Astrocyte of the cerebellum (primary cell): ENCODE measurements at regions not wholly inside any gene's neighbourhood (a gene's known extent, or its start where the extent isn't known, plus 50 kb on each side); places are given as distances from the start of the nearest gene placed in this dataset.
"Not testable (repeated sequence)": the region's sequence is repeated elsewhere in the genome, so short reads cannot be mapped to it uniquely, and the experiment has no call there.

Source experiments
- DNase-seq: peaks from one replicate; pipeline ENCODE4 v3.0.0-alpha.2; 2011; ENCODE audit warnings: low read depth
- H3K4me3 ChIP-seq: 2 replicates; pipeline ENCODE4 v1.5.1; 2011; ENCODE audit warnings: mild to moderate bottlenecking, low read depth, low read length, moderate library complexity
- CTCF ChIP-seq: IDR thresholded peaks from 2 replicates; pipeline ENCODE4 v1.5.1; 2012; ENCODE audit warnings: low read length, low read depth, moderate library complexity, mild to moderate bottlenecking; ENCODE audit errors: missing control alignments
- in situ Hi-C: cut with HindIII; loops from 2 replicates; pipeline ENCODE4 v1.10.0; 2017; ENCODE audit warnings: low sequenced_read_pairs

GRCh38 chr12:131266591-131267467, 313.1 kb downstream of the ADGRD1 start:
- no peak for TF ChIP-seq CTCF
- DNase-seq = no peak
- in situ Hi-C loops = no loop called here
- no peak overlapping the region for H3K4me3 ChIP-seq

GRCh38 chr12:131267576-131267975, 313.9 kb downstream of the ADGRD1 start:
- H3K4me3 ChIP-seq = no peak overlapping the region
- in situ Hi-C loops = no loop called here
- DNase-seq = no peak
- no peak for TF ChIP-seq CTCF

GRCh38 chr12:131268123-131268522, 314.4 kb downstream of the ADGRD1 start:
- H3K4me3 ChIP-seq, in situ Hi-C loops, DNase-seq: not testable (repeated sequence)

GRCh38 chr12:131268571-131268970, 314.9 kb downstream of the ADGRD1 start:
- H3K4me3 ChIP-seq, in situ Hi-C loops, DNase-seq: not testable (repeated sequence)

GRCh38 chr12:131269551-131269950, 315.8 kb downstream of the ADGRD1 start:
- in situ Hi-C loops = no loop called here
- no peak overlapping the region for H3K4me3 ChIP-seq
- TF ChIP-seq CTCF = no peak
- DNase-seq = no peak

GRCh38 chr12:131269977-131270376, 316.3 kb downstream of the ADGRD1 start:
- H3K4me3 ChIP-seq, in situ Hi-C loops, DNase-seq: not testable (repeated sequence)

GRCh38 chr12:131271724-131272123, 318.0 kb downstream of the ADGRD1 start:
- no peak for DNase-seq
- TF ChIP-seq CTCF = no peak
- in situ Hi-C loops = no loop called here
- H3K4me3 ChIP-seq = no peak overlapping the region

GRCh38 chr12:131272283-131272814, 318.6 kb downstream of the ADGRD1 start:
- in situ Hi-C loops, H3K4me3 ChIP-seq, DNase-seq: not testable (repeated sequence)
